HG02678 (cell line): ENCODE measurements at regions not wholly inside any gene's neighbourhood (a gene's known extent, or its start where the extent isn't known, plus 50 kb on each side); places are given as distances from the start of the nearest gene placed in this dataset.

Experiments
- ATAC-seq: cut with Tn5 transposase; IDR thresholded peaks from one replicate; pipeline ENCODE4 v1.9.1; 2021; ENCODE audit warnings: mild to moderate bottlenecking, moderate library complexity; ENCODE audit not compliant: unreplicated experiment

GRCh38 chr1:99561952-99562351, 84.0 kb upstream of the PALMD start:
- no peak for ATAC-seq

GRCh38 chr1:99565606-99566289, 80.2 kb upstream of the PALMD start:
- ATAC-seq: no peak

GRCh38 chr1:99566290-99567021, 79.5 kb upstream of the PALMD start:
- ATAC-seq: no peak

GRCh38 chr1:99570486-99571089, 75.3 kb upstream of the PALMD start:
- ATAC-seq: no peak

- ATAC-seq: no peak
Observed at GRCh38 chr1:99571092-99571734, 74.7 kb upstream of the PALMD start.

GRCh38 chr1:99573431-99574217, 72.3 kb upstream of the PALMD start:
- ATAC-seq: no peak

- no peak for ATAC-seq
Observed at GRCh38 chr1:99577313-99577712, 68.6 kb upstream of the PALMD start.

GRCh38 chr1:99579691-99580172, 66.2 kb upstream of the PALMD start:
- ATAC-seq: no peak

GRCh38 chr1:99580451-99580850, 65.5 kb upstream of the PALMD start:
- no peak for ATAC-seq

- ATAC-seq: no peak
Observed at GRCh38 chr1:99587008-99587407, 58.9 kb upstream of the PALMD start.

- no peak for ATAC-seq
Observed at GRCh38 chr1:99589186-99589636, 56.7 kb upstream of the PALMD start.

GRCh38 chr1:99590578-99591209, 55.2 kb upstream of the PALMD start:
- ATAC-seq: no peak

GRCh38 chr1:99591886-99592285, 54.0 kb upstream of the PALMD start:
- ATAC-seq: no peak

GRCh38 chr1:99594205-99594604, 51.7 kb upstream of the PALMD start:
- ATAC-seq: no peak

- no peak for ATAC-seq
Observed at GRCh38 chr1:99595041-99595440, 50.9 kb upstream of the PALMD start.

- ATAC-seq: no peak
Observed at GRCh38 chr1:99595441-99595840, 50.5 kb upstream of the PALMD start.
